Thyroid gland (tissue), 4 donors: ENCODE measurements at regions not wholly inside any gene's neighbourhood (a gene's known extent, or its start where the extent isn't known, plus 50 kb on each side); places are given as distances from the start of the nearest gene placed in this dataset.

ENCODE experiments used
- POLR2A ChIP-seq, 2 donors: fragments of 450-650 bp; IDR thresholded peaks; one replicate each; pipeline ENCODE4 v1.6.1; 2017; ENCODE audit warnings: antibody characterized with exemption in 2 of 2, mild to moderate bottlenecking in 2 of 2, moderate library complexity in 1 of 2
- TF ChIP-seq, protein P1 (sequence below), 6 experiments: fragments of 200-600 bp in 3 of 6; fragments of 450-650 bp in 3 of 6; sonication (generic) in 3 of 6; IDR thresholded peaks; one replicate each; pipeline ENCODE4 v1.5.1; 2016 to 2019; ENCODE audit warnings: antibody characterized with exemption in 6 of 6, mild to moderate bottlenecking in 2 of 6, inconsistent platforms in 1 of 6, moderate library complexity in 1 of 6

GRCh38 chr16:73403291-73403690 lies 355.4 kb upstream of the ZFHX3 start:
- TF ChIP-seq, protein P1, sequence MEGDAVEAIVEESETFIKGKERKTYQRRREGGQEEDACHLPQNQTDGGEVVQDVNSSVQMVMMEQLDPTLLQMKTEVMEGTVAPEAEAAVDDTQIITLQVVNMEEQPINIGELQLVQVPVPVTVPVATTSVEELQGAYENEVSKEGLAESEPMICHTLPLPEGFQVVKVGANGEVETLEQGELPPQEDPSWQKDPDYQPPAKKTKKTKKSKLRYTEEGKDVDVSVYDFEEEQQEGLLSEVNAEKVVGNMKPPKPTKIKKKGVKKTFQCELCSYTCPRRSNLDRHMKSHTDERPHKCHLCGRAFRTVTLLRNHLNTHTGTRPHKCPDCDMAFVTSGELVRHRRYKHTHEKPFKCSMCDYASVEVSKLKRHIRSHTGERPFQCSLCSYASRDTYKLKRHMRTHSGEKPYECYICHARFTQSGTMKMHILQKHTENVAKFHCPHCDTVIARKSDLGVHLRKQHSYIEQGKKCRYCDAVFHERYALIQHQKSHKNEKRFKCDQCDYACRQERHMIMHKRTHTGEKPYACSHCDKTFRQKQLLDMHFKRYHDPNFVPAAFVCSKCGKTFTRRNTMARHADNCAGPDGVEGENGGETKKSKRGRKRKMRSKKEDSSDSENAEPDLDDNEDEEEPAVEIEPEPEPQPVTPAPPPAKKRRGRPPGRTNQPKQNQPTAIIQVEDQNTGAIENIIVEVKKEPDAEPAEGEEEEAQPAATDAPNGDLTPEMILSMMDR (IDR thresholded peaks at IDR 0.05): no peak
- no peak for TF ChIP-seq POLR2A (IDR thresholded peaks at IDR 0.05)
